NCI-H2107 treated with DMSO at 0.1 percent for 48 hours (cell line): ENCODE measurements at regions not wholly inside any gene's neighbourhood (a gene's known extent, or its start where the extent isn't known, plus 50 kb on each side); places are given as distances from the start of the nearest gene placed in this dataset.

Experiments used
- DNase-seq: peaks from one replicate; lab custom pipeline; 2025; ENCODE audit not compliant: unreplicated experiment; lab: John Stamatoyannopoulos, UW

GRCh38 chr13:85243831-85244230, 555.4 kb downstream of the SLITRK6 start:
- no peak for DNase-seq

- no peak for DNase-seq
These were observed 558.2 kb downstream of the SLITRK6 start for GRCh38 chr13:85241060-85241459.

GRCh38 chr13:85236413-85236812, 562.8 kb downstream of the SLITRK6 start:
- no peak for DNase-seq

- peak; percentile 29 for DNase-seq
These were observed 568.5 kb downstream of the SLITRK6 start for GRCh38 chr13:85230691-85231093.

- no peak for DNase-seq
These were observed 570.5 kb downstream of the SLITRK6 start for GRCh38 chr13:85228692-85229091.

- no peak for DNase-seq
These were observed 575.1 kb downstream of the SLITRK6 start for GRCh38 chr13:85223883-85224656.

- no peak for DNase-seq
These were observed 582.6 kb downstream of the SLITRK6 start for GRCh38 chr13:85216576-85216975.

- DNase-seq, result no peak
These were observed 586.5 kb downstream of the SLITRK6 start for GRCh38 chr13:85212692-85213091.

GRCh38 chr13:85204668-85205344, 594.4 kb downstream of the SLITRK6 start:
- no peak for DNase-seq

GRCh38 chr13:85197431-85197830, 601.8 kb downstream of the SLITRK6 start:
- DNase-seq, result no peak

- DNase-seq, result no peak
These were observed 604.7 kb downstream of the SLITRK6 start for GRCh38 chr13:85194482-85194881.

- DNase-seq, result no peak
These were observed 607.1 kb downstream of the SLITRK6 start for GRCh38 chr13:85191996-85192718.

- DNase-seq, result no peak
These were observed 612.7 kb downstream of the SLITRK6 start for GRCh38 chr13:85186356-85187045.

GRCh38 chr13:85174291-85174690, 624.9 kb downstream of the SLITRK6 start:
- no peak for DNase-seq

- DNase-seq, result peak; percentile 18
These were observed 628.8 kb downstream of the SLITRK6 start for GRCh38 chr13:85170372-85170771.

GRCh38 chr13:85166891-85167290, 632.3 kb downstream of the SLITRK6 start:
- no peak for DNase-seq

- DNase-seq, result no peak
These were observed 636.2 kb downstream of the SLITRK6 start for GRCh38 chr13:85163063-85163462.

- DNase-seq, result peak; percentile 57
These were observed 651.2 kb downstream of the SLITRK6 start for GRCh38 chr13:85148009-85148408.

- no peak for DNase-seq
These were observed 656.8 kb downstream of the SLITRK6 start for GRCh38 chr13:85142351-85142927.

GRCh38 chr13:85141401-85141800, 657.8 kb downstream of the SLITRK6 start:
- no peak for DNase-seq

- no peak for DNase-seq
These were observed 659.0 kb downstream of the SLITRK6 start for GRCh38 chr13:85140192-85140591.
